DMS153 treated with DMSO at 0.1 percent for 48 hours (cell line): ENCODE measurements at regions not wholly inside any gene's neighbourhood (a gene's known extent, or its start where the extent isn't known, plus 50 kb on each side); places are given as distances from the start of the nearest gene placed in this dataset.

Experiments used
- DNase-seq: peaks from one replicate; lab custom pipeline; 2025; ENCODE audit not compliant: unreplicated experiment; lab: John Stamatoyannopoulos, UW

DNA sequence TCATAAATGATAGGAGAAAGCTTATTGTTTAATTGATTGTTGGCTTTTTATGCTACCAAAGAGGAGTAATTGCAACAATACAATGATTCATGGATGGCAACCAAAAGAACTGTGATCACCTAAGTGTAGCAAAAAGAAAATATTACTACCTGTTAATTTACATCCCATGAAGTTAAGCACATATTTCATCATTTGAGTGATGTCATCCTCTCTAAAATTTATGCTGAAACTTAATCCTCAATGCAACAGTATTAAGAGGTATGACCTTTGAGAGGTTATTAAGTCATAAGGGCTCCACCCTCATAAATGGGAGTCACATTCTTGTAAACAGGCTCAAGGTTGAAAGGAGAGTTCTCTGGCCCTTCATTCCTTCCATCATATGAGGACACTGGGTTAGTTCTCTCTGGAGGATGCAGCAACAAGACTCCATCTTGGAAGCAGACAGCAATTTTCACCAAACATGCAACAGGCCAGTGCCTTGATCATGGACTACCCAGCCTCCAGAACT, 190.6 kb upstream of the GRIK2 start:
- DNase-seq, result no peak

DNA sequence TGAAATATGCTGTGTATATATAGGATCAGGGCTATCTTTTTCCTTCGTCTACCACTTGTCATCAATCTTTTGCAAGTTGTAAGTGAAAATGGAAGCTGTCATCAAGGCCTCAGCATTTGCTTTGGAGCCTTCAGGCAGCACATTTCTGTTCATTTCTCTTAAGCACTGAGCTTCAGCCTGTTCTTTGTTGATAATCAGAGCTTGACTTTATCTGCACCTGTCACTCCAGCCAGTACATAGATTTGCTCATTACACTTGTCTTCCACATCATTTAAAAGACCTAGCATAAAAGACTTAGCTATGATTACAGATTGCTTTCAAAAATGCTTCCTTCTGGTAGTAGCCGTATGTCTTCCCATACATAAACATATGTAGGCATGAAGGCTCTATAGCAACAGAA, 189.8 kb upstream of the GRIK2 start:
- DNase-seq, result no peak

DNA sequence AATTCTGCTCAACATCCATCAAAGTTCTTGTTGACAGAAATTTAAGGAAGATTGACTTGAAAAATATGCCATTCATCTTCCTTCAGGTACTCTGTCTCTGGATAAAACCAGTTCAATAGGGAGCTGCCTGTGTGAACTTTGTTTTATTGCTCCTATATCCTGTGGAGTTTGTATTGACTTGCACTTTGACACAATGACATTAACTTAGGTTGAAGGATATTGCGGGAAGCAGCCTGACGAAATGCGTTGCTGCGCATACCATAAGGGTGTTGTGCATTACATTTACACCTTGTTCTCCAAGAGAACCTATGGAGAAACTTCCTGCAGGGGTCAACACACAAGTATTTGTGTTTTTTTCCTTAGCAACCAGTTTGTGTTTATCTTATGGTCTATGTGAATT, 185.4 kb upstream of the GRIK2 start:
- no peak for DNase-seq

DNA sequence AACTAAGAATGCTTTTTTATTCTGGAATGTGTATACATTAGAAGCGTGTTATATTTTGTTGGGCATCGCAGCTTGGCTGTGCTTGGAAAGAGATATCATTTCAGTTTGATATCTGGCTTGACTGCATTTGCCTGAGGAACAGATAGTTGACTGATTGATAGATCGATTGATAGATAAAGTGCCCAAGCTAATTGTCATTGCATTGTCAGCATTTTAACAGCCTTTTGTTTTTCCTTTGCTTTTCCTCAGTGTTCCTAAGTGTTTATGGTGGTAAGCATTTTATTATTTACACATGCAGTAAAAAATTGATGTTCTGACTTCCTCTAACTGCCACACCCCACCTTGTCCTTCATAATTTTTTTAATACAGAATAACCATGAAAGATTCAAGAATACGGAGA, 180.9 kb upstream of the GRIK2 start:
- DNase-seq, result no peak

DNA sequence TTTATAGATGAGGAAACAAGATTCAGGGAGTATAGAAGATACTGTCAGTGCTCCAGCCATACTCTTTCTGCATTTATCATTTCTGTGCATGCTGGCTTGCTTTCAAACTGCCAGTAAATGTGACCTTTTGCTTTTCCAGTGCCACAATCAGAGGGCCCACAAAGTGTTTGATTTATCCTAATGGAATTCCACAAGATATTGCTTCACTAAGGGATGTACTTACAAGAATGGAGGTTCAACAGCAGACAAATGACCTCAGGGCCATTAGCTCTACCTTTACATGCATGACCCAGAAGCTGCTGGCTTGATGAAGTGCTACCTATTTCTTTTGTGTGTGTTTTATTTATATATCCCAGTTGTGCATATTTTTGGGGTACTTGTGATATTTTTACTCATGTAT, 171.5 kb upstream of the GRIK2 start:
- no peak for DNase-seq

DNA sequence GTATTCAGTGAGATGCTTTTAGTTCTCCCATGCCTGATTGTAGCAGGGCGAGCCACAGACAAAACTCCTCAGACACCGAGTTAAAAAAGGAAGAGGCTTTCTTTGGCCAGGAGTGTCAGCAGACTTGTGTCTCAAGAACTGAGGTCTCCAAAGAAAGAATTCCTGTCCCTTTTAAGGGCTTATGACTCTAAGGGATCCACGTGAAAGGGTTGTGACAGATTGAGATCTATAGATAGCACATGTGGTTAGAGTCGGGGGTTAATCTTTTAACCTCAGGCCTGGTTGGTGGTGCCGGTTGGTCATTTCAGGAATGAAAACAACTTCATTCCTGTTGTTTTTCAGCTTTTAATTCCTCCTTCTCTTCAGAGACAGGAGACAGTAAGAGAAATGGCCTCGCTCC, 168.8 kb upstream of the GRIK2 start:
- DNase-seq, result no peak

DNA sequence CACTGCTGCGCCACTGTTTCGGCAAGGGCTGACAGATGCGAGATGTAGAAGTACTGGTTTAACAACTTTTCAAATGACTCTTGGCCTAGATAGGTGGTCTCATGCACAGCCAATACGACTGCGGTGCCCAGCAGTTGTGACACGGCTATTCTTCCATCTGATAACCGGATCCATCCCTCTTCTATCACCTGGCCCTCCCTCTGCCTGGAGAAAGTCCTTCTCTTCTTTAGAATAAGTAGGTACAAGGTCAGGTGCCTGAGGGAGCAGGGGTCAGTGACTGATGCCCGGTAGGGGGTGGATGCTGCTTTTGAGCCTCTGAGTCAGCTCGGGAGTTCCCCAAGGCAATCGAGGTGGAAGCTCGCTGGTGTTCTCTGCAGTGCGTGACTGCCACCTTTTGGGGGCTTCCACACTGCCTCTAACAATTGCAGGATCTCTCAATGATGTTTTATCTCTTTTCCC, 166.8 kb upstream of the GRIK2 start:
- no peak for DNase-seq

DNA sequence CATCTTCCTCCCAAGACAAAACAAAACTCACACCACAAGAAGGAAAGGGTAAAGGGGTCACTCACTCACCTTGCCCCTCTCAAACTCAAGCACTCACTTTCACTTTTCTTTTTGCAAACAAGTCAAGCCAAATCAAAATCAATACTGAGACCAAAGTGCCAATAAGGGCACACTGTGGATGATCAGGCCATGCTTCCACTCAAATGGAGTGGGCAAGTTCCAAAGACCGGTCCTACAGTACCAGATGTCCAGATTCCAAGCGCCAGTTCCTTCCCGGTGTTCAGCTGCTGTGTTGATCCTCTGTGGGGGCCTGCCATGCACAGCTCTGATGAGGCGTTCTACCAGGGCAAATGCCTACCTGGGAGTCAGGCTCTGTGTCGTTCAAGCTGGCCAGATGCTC, 162.6 kb upstream of the GRIK2 start:
- no peak for DNase-seq

DNA sequence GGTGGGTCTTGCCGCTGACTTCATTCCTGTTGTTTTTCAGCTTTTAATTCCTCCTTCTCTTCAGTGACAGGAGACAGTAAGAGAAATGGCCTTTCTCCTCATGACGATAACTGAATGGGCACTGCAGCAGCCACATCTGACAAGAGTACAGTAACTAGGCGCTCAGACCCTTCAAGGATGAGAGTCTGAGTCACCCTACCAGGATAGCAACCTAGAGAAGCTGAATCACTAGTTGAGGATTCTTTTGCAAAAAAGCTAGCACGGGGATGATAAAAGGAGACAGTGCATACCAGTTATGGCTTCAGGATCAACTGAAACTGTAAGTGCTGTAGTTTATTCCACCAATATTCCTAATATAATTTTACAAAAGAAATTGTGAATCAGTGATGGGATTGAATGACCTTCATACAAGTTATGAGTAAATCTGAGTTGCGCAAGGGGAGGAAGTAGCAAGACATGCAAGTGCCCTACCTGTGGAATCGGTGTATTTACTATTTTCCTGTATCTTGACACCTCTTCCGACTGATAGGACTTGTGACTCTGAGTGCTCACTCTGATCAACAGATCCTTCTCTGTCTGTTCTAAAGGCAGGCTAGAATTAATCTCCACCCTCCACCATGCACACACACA, 161.8 kb upstream of the GRIK2 start:
- DNase-seq, result no peak

DNA sequence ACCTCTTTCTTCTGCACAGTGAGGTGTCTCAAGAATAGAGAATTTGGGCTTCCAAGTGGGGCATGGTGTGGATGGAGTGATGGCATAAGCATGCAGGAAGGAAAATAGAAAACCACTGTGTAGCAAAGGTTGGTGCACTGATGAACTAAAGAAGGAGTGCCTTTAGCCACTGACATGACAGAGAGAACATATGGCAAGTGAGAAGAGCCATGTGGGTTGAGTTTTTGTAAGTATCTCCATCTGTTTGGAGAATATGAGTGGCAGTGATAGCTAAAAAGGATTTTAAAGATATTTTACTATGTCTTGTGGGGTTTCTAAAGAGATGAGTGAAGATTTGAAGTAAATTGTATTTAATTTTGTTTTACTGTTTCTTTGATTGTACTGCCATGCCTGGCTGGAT, 160.5 kb upstream of the GRIK2 start:
- DNase-seq, result no peak

DNA sequence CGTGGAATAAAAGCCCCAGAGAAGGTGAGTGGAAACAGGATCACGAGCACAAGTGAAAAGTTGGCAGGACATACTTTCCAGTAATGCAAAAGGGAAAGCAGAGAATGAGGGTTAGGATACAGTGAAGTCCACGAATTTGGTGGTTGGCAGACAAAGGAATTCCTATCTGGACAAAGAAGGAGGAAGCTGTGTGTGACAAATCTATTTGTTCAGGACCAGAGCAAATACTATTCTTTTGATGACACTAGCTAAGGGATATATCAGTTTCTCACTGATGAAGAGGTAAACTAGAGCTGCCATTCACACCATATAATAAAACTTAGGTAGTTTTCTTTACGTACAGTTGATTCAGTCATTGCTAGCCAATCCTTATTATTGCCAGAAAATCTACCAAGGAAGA, 156.8 kb upstream of the GRIK2 start:
- DNase-seq, result no peak

DNA sequence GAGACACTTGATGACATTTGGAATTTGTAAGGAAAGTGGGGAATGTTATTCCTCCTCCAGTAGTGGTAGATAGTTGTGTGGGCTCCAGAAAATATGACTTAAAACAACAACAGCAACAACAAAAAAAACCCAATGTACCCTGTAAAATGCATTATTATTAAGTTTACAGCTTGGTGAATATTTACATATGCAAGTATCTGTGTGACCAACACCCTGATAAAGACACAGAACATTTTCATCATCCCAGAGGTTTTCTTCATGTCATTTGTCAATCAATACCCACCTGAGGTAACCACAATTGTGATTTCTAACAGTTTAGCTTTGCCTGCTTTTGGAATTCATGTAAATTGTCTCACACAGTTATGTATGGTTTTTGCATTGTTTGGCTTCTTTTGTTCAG, 152.1 kb upstream of the GRIK2 start:
- no peak for DNase-seq

DNA sequence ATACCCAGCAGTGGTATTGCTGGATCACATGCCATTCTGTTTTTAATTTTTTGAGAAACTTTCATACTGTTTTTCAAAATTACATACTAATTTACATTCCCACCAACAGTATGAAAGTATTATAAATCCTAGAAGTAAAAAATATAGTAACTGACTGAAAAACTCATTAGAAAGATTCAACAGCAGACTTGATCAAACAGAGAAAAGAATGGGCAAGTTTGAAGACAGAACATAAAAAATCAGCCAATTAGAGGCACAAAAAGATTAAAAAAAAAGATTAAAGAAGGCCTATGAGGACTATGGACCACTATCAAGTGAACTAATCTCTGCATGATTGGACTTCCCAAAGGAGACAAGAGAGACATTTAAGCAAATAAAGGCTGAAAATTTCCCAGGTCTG, 144.0 kb upstream of the GRIK2 start:
- DNase-seq, result no peak

DNA sequence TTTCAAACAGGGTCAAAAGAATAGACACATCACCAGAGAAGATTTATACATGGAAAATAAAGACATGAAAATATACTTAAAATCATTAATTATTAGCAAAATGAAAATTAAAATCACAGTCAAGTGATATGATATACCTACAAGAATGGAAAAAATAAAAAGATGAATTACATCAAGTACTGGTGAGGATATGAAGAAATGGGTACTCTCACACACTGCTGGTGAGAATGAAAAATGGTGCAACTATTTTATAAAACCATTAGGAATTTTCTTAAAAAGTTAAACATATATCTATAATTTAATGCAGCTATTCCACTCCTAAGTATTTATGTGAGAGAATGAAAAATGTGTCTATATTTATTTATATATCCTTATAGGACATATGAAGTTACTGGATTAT, 136.3 kb upstream of the GRIK2 start:
- DNase-seq, result no peak

DNA sequence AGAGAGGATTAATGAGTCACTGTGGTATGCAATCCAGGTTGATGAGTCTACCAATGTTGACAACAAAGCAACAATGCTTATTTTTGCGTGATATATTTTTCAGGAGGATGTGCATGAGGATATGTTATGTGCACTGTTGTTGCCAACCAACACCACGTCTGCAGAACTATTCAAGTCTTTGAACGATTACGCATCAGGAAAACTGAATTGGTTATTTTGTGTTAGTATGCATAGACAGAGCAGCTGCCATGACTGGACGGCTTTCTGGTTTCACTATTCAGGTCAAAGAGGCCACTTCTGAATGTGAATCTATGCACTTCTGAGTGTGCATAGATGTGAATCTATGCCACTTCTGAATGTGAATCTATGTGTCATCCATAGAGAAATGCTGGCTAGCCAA, 134.0 kb upstream of the GRIK2 start:
- no peak for DNase-seq

DNA sequence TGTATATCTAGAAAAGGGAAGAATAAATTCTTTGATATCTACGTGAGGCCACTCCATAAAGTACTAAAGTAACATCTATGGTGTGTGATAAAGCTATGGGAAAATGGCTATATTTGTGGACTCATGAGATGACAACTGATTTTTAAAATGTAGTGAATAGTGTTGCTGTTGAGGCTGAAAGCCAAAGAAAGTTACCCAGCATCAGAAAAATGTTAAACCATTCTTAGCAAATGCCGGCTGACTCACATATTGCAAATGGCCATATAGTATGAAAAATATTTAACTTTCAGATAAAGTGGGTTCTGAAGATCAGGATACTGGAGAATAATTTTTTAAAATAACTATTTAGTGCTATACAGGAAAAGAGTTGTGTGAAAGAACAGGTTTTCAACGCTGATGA, 129.9 kb upstream of the GRIK2 start:
- DNase-seq, result no peak

DNA sequence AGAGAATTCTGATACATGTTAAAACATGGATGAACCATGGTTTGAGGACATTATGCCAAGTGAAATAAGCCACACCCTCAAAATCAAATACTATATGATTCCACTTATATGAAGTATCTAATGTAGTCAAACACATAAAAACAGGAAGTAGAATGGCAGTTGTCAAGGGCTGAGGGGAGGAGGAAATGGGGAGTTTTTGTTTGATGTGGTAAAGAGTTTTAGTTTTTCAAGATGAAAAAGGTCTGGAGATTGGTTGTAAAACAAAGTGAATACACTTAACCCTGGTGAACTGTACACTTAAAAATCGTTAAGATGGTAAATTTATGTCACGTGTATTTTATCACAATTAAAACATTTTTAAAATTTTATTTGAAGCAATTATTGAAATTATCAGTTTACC, 127.4 kb upstream of the GRIK2 start:
- no peak for DNase-seq

DNA sequence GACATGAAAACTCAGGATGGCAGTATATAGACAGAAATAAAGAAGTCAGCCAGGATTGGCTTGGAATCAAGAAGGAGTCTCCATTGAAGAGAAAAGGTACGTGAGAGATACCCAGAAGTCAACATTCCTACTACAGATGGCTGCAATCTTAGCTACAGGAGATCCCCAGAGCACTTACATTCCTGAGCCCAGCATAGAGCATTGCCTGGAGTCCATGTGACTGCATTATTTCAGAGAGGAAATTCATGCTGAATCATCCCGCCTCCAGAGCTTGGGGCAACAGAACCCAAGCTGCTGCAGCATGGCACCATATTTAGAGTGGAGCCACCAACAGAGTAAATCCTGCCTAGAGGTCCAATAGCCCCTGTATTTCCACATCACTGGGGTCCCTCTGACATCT, 125.0 kb upstream of the GRIK2 start:
- DNase-seq, result no peak

DNA sequence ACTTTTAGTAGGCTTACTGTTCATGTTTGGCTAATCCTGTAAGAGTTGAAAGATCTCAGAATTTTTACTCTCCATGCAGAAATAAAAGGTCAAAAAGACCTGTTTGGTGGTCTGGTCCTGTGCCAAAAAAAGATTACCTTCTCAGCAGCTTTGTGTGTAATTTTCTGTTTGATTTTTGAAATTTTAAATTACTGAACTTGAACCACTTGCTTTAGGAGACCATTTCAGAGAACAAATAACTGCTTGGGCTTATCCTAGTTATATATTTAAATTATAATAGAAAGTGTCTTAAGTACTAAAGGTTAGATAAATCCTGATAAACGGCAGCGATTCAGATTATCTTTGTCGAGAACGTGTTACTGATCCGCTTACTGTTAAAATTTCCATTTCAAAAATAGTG, 118.3 kb upstream of the GRIK2 start:
- no peak for DNase-seq

DNA sequence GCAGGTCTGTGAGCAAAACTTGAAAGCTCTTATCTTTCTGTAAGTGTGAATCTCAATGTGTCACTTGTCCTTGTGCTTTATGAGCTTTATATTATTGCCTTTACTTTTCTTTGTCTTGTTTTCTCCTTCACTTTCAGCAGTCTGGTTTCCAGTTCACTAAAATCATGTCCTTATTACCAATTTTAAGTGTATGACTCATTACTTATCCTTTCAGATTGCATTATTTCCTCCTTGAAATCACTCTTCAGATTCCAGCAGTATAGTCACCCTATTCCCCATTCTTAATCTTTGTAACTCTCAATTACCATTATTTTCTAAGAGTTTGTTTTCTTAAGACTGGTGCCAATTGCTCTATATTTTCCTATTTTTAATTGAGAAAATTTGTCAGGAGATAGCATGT, 117.4 kb upstream of the GRIK2 start:
- DNase-seq, result no peak

DNA sequence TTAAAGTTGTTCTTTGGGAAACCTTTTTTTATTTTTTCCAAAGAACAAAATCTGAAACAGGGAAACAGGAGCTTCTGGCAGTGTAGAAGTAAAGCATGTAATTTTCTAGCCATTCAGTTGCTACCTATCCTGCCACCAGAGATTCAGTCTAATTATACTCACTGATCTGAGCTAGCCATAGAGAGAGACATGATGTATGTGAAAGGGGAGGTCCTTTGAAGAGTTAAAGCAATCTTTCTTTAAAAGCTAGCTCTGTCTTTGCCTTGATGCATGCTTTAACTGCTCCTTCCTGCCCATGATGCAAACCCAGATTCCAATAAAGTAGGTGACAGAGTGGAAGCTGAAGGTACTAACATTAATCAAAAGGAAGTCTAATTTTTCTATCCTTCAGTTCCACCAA, 114.1 kb upstream of the GRIK2 start:
- no peak for DNase-seq

DNA sequence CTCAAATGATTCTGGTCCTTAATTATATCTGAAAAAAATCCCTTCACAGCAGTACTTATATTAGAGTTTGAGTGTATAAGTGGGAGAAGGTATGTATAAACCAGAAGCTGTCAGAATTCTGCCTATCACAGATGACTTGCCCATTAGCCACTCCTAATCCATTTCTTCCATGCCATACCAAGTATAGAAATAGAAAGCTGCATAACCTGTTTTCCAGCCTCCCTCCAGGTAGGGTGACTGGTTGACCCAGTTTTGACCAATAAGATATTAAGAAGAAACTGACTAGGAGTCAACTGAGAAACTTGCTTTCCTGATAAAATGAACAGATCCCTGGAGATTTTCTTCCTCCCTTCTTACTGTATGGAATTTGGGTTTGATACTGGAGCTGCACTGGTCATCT, 112.2 kb upstream of the GRIK2 start:
- DNase-seq, result no peak

DNA sequence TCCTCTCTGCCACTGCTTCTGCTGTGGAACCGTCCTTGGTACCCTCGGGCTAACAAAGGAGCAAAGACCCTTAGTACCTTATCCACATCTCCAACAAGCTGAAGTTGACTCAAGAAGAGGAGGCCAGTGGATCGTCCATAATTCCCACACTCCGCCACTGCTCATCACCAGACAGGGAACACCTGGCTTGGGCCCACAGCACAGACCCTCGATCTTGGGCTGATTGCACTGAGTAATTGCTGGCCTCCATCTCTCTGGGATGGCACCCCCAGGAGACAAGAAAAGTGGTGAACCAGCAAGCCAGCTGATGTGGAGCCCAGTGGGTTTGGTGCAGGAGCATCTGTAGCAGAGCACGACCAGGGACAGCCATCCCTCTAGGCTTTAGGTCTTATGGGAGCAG, 109.4 kb upstream of the GRIK2 start:
- no peak for DNase-seq

DNA sequence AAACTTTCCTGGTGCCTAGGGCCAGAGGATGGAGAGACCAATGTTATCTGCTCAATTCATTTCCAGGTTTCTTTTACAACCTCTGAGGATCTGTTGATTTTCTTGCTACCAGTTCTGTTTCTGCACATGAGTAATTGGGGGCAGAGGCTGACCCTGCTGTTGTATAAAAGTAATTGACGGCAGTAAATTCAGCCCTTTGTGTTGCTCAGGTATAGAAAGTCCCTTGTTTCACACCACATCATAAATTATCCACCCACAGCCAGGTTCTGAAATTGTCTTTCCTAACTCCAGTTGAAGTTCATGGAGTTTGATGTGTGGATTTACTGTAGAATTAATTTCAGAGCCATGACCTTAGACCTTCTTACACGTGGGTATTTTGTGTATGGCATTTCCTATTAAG, 107.4 kb upstream of the GRIK2 start:
- DNase-seq, result no peak
